Activated CD4-positive, alpha-beta T cell treated with anti-CD3 and anti-CD28 coated beads, Interleukin-2, amount 10 ng/mL, durations not matched to agents 7 days and 5 days (primary cell): ENCODE measurements at regions not wholly inside any gene's neighbourhood (a gene's known extent, or its start where the extent isn't known, plus 50 kb on each side); places are given as distances from the start of the nearest gene placed in this dataset.

Experiments
- CTCF ChIA-PET: fragments of 350-600 bp; sonication (Branson Sonifier 250); formaldehyde crosslinking; loops from one replicate; lab custom pipeline; 2021; ENCODE audit warnings: antibody characterized with exemption; lab: Charles Lee
- POLR2A ChIA-PET: fragments of 350-600 bp; sonication (Branson Sonifier 250); formaldehyde crosslinking; loops from one replicate; lab custom pipeline; 2021; ENCODE audit warnings: antibody characterized with exemption; lab: Charles Lee
- DNase-seq: peaks from one replicate; pipeline ENCODE4 v3.0.0-alpha.2; 2020
- H3K27ac Mint-ChIP-seq: one replicate; pipeline ENCODE4 v1.8.0; 2021; ENCODE audit warnings: mild to moderate bottlenecking, moderate library complexity, mixed read lengths
- H3K27me3 Mint-ChIP-seq: one replicate; pipeline ENCODE4 v1.8.0; 2021; ENCODE audit warnings: mixed read lengths
- H3K36me3 Mint-ChIP-seq: one replicate; pipeline ENCODE4 v1.8.0; 2021; ENCODE audit warnings: low read depth, mixed read lengths
- H3K4me1 Mint-ChIP-seq: one replicate; pipeline ENCODE4 v1.8.0; 2021; ENCODE audit warnings: mixed read lengths
- H3K4me3 Mint-ChIP-seq: one replicate; pipeline ENCODE4 v1.8.0; 2021; ENCODE audit warnings: mild to moderate bottlenecking, moderate library complexity, mixed read lengths
- H3K9me3 Mint-ChIP-seq: one replicate; pipeline ENCODE4 v1.8.0; 2021; ENCODE audit warnings: mixed read lengths

DNA sequence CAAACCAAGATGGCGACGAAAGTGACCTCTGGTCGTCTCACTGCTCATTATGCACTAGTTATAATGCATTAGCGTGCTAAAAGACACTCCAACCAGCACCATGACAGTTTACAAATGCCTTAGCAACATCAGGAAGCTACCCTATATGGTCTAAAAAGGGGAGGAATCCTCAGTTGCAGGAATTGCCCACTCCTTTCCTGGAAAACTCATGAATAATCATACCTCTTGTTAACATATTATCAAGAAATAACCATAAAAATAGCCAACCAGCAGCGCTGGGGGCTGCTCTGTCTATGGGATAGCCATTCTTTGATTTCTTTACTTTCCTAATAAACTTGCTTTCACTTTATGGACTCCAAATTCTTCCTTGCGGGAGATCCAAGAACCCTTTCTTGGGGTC lies 595.7 kb upstream of the KLF4 start:
- ChIA-PET POLR2A (no interaction called here), CTCF (no interaction called here)
- H3K4me3 Mint-ChIP-seq, result no peak overlapping the region
- DNase-seq, result no peak
- peaks cover 11% of the 10 kb centered on the region for H3K9me3 Mint-ChIP-seq
- no peaks in the 10 kb centered on the region for H3K4me1 Mint-ChIP-seq
- H3K36me3 Mint-ChIP-seq, result no peaks in the 10 kb centered on the region
- H3K27me3 Mint-ChIP-seq, result no peaks in the 10 kb centered on the region
- H3K27ac Mint-ChIP-seq, result no peak overlapping the region

DNA sequence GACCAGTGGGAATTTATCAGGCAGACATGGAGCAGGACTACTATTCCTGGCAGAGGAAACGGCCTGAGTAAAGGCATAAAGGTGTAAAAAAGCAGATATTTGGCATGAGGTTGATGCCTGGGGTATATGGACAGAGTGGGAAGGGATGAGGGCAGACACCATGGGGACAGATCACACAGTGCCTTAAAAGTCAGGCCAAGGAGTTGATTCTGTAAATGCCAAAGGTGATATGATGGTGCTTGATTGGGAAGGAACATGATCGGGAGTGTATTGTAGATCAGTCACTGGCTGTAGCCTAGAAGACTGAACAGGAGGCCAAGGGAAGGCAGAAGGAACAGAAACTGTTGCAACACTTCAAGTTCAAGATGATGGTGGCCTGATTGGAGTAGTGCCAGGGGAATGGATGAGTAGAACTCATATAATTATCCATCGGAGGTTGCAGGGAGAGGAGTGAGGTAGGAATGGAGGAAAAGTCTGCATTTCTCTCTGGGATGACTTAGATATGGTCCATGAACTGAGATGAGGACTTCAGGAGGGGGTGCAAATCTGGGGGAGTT lies 594.3 kb upstream of the KLF4 start:
- H3K4me1 Mint-ChIP-seq, result no peaks in the 10 kb centered on the region
- no peak for DNase-seq
- no peaks in the 10 kb centered on the region for H3K36me3 Mint-ChIP-seq
- no peaks in the 10 kb centered on the region for H3K27me3 Mint-ChIP-seq
- no peak overlapping the region for H3K27ac Mint-ChIP-seq
- ChIA-PET CTCF (no interaction called here), POLR2A (no interaction called here)
- H3K4me3 Mint-ChIP-seq, result no peak overlapping the region
- H3K9me3 Mint-ChIP-seq, result peaks cover 12% of the 10 kb centered on the region

DNA sequence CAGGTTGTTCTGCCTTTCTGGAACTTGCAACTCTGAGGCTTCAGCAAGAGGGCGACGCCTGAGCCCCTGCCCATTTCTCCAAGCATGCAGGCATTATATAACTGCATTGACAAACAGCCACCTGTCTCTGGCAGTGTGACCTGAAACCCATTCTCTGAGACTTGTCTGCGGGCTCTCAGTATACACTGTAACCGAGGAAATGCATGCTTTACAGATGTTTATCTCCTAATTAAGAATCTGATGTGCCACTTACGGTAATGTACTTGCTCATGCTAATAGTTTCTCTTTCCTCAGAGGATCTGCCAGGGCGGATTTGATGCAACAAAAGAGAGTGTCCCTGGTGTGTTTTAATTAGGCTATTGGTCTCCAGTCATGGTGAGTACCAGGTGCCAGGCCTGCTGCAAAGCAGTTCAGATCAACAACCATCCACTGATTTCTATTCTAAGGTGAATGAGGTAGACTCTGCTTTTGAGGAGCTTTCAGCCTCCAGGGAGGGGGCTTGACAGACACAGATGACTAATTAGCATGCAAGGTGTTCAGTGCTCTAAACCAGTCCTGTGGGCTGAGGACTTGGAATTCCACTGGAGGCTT lies 593.7 kb upstream of the KLF4 start:
- no peak overlapping the region for H3K27ac Mint-ChIP-seq
- H3K4me1 Mint-ChIP-seq, result no peaks in the 10 kb centered on the region
- ChIA-PET POLR2A (no interaction called here), CTCF (no interaction called here)
- no peaks in the 10 kb centered on the region for H3K27me3 Mint-ChIP-seq
- DNase-seq, result no peak
- H3K9me3 Mint-ChIP-seq, result peaks cover 12% of the 10 kb centered on the region
- H3K36me3 Mint-ChIP-seq, result no peaks in the 10 kb centered on the region
- no peak overlapping the region for H3K4me3 Mint-ChIP-seq

DNA sequence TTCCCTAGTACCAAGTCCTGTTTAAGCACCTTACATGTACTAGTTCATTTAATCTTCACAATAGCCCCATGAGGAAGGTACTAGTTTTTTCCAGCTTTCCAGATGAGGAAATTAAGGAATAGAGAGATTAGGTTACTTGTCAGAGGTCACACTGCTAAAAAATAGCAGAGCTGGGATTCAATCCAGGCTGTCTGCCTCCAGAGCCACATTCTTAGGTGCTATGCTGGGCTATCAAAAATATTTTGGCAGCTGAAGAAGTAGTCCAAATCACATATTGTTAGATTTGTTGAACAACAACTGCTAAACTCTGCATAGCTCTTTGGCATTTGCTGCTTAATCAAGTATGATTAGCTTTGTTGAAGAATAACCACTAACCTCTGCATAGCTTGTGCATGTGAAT lies 591.5 kb upstream of the KLF4 start:
- Mint-ChIP-seq H3K27ac (no peak overlapping the region), H3K9me3 (peaks cover 15% of the 10 kb centered on the region), H3K36me3 (no peaks in the 10 kb centered on the region), H3K4me3 (no peak overlapping the region), H3K27me3 (no peaks in the 10 kb centered on the region), H3K4me1 (no peaks in the 10 kb centered on the region)
- ChIA-PET POLR2A (no interaction called here), CTCF (no interaction called here)
- no peak for DNase-seq

DNA sequence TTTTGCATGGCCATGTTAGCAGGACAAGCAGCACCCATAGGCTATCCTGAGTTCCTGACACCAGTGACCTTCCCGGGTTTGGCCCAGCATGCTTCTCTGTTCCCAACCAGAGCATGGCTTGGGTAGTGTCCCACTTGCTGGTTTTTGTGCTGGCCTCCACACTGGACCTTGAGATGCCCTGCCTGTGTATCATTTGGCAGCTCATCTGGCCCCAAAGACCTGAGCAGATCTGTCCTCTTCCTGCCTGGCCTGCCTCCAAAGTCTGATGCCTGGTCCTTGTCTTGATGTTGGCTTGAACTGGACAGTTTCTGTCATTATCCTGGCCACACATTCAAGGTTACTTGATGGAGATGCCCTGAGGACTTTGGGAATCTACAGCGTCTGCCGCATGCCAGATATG lies 590.7 kb upstream of the KLF4 start:
- Mint-ChIP-seq H3K36me3 (no peaks in the 10 kb centered on the region), H3K4me1 (no peaks in the 10 kb centered on the region), H3K27me3 (no peaks in the 10 kb centered on the region), H3K9me3 (peaks cover 13% of the 10 kb centered on the region), H3K27ac (no peak overlapping the region), H3K4me3 (no peak overlapping the region)
- CTCF ChIA-PET, result interaction anchor here (0.8 kb wide), 1 partner anchor 558 kb away, joined by 3 read pairs; no protein-coding TSS in a partner anchor
- no peak for DNase-seq
- POLR2A ChIA-PET, result no interaction called here

DNA sequence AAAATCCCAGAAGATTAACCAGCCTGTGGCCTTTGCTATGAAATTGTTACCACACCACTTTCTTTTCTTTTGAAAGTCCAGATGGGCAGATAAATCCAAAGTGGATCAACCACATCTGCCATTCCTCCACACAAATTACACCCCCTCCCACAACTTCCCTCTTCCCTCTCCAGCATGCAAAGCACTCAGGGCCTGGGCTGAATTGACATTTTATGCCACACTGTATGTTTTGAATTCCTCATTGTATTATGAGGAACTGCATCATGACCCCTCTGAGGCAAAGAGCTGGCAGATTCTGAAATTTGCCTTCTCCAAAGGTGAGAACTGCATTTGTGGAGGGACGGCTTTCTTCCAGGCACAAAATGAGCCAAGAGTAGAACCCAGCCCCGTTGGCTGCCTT lies 589.2 kb upstream of the KLF4 start:
- Mint-ChIP-seq H3K4me3 (no peak overlapping the region), H3K27ac (no peak overlapping the region), H3K4me1 (no peaks in the 10 kb centered on the region), H3K36me3 (no peaks in the 10 kb centered on the region), H3K27me3 (no peaks in the 10 kb centered on the region), H3K9me3 (peaks cover 12% of the 10 kb centered on the region)
- CTCF ChIA-PET, result no interaction called here
- POLR2A ChIA-PET, result no interaction called here
- DNase-seq, result no peak

DNA sequence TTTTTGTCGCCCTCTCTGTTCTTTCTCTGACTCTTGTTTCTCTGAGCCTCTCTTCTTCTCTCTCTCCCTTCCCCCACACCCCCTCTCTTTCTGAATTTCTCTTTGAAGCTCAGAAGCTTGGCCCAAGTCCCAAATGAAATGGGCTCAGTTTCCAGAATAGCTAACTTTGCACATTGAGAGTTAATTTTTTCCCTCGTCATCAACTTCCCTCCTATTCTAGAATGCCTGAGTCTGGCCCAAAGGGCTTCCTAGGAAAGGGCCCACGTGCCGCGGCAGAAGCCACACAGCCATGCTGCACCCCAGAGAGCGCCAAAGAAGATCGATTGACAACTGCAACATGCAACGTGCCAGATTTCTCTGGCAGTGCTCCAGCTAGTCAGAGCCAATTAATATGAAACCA lies 588.8 kb upstream of the KLF4 start:
- H3K27ac Mint-ChIP-seq, result no peak overlapping the region
- ChIA-PET CTCF (no interaction called here), POLR2A (no interaction called here)
- no peak for DNase-seq
- no peaks in the 10 kb centered on the region for H3K4me1 Mint-ChIP-seq
- peaks cover 10% of the 10 kb centered on the region for H3K9me3 Mint-ChIP-seq
- no peaks in the 10 kb centered on the region for H3K27me3 Mint-ChIP-seq
- H3K4me3 Mint-ChIP-seq, result no peak overlapping the region
- H3K36me3 Mint-ChIP-seq, result no peaks in the 10 kb centered on the region

DNA sequence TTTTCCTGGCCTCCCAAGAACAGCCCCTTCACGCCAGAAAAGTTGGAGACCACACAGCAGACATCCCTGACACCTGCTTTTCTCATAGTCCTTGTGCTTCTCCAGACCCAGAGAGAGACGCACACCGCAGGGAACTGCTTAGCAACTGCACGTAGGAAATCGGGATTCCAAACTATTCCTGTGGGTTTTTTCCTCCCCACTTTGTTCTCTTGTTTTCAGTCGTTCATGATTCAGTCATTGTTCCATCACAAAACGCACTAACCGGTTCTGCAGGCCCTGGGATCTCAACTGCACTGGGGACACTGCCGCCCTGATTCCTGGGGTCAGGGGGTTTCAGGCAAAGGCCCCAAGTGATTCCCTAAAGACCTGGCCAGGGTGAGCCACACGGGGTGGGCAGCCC lies 588.0 kb upstream of the KLF4 start:
- CTCF ChIA-PET, result no interaction called here
- H3K36me3 Mint-ChIP-seq, result no peaks in the 10 kb centered on the region

DNA sequence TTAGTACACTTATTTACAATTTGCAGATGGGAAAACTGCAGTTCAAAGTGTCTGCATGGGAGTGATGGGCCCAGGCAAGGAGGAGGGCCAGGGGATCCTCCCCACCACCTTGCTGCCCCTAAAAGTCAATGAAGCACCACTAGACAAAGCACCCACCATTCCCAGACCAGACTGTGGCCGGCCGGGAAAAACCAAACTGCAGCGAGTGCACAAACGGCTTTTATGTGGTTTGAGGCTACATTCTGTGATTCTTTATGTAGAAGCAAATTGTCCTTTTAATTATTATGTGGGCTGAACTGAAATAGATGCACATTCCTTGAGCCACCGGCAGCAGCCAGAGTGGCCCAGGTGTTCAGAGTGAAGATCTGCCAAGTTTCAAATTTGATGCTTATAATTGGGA lies 585.3 kb upstream of the KLF4 start:
- H3K27me3 Mint-ChIP-seq, result no peaks in the 10 kb centered on the region
- no peaks in the 10 kb centered on the region for H3K36me3 Mint-ChIP-seq
- POLR2A ChIA-PET, result no interaction called here
- peaks cover 9% of the 10 kb centered on the region for H3K9me3 Mint-ChIP-seq
- no peaks in the 10 kb centered on the region for H3K4me1 Mint-ChIP-seq
- no peak overlapping the region for H3K27ac Mint-ChIP-seq
- DNase-seq, result no peak
- CTCF ChIA-PET, result no interaction called here
- H3K4me3 Mint-ChIP-seq, result no peak overlapping the region

More for the DNA sequence above, 588.0 kb upstream of the KLF4 start:
- Mint-ChIP-seq H3K9me3 (peaks cover 8% of the 10 kb centered on the region), H3K27me3 (no peaks in the 10 kb centered on the region), H3K4me1 (no peaks in the 10 kb centered on the region), H3K27ac (no peak overlapping the region), H3K4me3 (no peak overlapping the region)
- no peak for DNase-seq
- POLR2A ChIA-PET, result no interaction called here

DNA sequence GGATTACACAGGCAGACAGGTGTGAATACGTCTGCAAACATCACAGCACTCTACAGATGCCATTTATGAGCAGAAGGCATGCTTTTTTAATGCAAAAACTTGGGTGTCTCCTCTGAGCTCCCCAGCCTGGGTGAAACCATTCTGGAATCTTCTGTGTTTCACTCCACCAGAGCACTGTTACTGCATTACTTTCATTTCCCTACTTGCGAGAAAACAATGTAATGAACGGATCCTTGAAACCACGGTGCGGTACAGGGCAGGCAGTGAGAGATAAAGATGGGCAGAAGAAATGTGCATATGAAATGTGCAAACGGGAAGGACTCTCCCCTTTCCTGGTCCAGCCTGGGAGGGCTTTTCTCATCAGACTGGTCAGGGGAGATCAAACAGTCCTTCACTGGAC lies 584.3 kb upstream of the KLF4 start:
- CTCF ChIA-PET, result no interaction called here
- no peaks in the 10 kb centered on the region for H3K36me3 Mint-ChIP-seq

DNA sequence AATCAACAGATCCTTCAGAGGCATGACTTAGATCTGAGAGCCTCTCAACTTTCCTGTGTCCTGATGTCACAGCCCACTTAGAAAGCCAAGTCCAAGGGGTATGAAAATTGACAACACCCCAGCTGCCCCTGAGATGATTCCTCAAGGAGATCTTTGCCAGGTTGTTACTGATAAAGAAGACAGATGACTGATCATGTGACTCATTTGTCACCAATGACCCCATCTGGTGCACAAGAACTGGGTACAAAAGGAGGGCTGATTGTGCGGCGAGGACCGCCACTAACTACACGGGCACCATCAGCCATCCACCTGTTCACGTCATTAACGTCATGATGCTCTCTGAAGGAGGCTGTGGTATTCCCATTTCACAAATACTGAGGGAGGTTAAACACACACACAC lies 583.2 kb upstream of the KLF4 start:
- Mint-ChIP-seq H3K4me1 (no peaks in the 10 kb centered on the region), H3K9me3 (peaks cover 2% of the 10 kb centered on the region), H3K27ac (no peak overlapping the region), H3K4me3 (no peak overlapping the region), H3K36me3 (no peaks in the 10 kb centered on the region), H3K27me3 (no peaks in the 10 kb centered on the region)
- no peak for DNase-seq
- CTCF ChIA-PET, result no interaction called here
- POLR2A ChIA-PET, result no interaction called here

More for the DNA sequence above, 584.3 kb upstream of the KLF4 start:
- Mint-ChIP-seq H3K27ac (no peak overlapping the region), H3K27me3 (no peaks in the 10 kb centered on the region), H3K4me1 (no peaks in the 10 kb centered on the region), H3K4me3 (no peak overlapping the region), H3K9me3 (peaks cover 4% of the 10 kb centered on the region)
- POLR2A ChIA-PET, result no interaction called here
- no peak for DNase-seq

DNA sequence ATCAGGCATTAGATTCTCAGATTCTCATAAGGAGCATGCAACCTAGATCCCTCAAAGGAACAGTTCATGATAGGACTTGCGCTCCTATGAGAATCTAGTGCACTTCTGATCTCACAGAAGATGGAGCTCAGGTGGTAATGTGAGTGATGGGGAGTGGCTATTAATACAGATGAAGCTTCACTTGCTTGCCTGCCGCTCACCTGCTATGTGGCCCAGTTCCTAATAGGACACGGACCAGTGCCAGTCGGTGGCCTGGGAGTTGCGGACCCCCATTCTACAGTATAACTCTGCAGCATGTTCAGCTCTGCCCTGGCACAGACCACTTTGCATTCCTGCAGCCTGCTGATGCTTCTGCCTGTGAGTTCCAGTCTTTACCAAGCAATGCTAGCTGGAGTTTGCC lies 581.3 kb upstream of the KLF4 start:
- Mint-ChIP-seq H3K4me1 (no peaks in the 10 kb centered on the region), H3K27me3 (no peaks in the 10 kb centered on the region), H3K9me3 (peaks cover 4% of the 10 kb centered on the region), H3K4me3 (no peak overlapping the region), H3K27ac (no peak overlapping the region), H3K36me3 (no peaks in the 10 kb centered on the region)
- DNase-seq, result no peak
- POLR2A ChIA-PET, result no interaction called here
- CTCF ChIA-PET, result no interaction called here

DNA sequence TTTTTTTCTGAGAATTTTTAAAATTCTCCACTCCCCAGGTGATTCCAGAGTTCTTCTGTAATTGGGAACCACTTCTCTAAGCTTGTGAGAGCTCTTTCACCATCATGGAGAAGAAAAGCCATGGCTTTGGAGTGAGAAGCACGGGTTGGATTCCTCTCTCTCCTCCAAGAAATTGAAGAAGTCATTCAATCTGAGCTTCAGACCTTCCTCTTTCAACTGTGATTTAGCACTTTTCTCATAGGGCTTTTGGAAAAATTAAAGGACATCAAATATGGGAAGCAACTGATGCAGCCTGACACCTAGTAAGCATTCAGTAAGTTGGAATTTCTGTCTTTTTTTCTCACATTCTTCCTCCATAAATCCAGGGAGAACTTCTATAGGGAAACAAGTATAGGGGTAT lies 580.4 kb upstream of the KLF4 start:
- Mint-ChIP-seq H3K9me3 (peaks cover 5% of the 10 kb centered on the region), H3K27ac (no peak overlapping the region), H3K4me3 (no peak overlapping the region), H3K27me3 (no peaks in the 10 kb centered on the region), H3K36me3 (no peaks in the 10 kb centered on the region), H3K4me1 (no peaks in the 10 kb centered on the region)
- ChIA-PET CTCF (no interaction called here), POLR2A (no interaction called here)
- DNase-seq, result no peak

DNA sequence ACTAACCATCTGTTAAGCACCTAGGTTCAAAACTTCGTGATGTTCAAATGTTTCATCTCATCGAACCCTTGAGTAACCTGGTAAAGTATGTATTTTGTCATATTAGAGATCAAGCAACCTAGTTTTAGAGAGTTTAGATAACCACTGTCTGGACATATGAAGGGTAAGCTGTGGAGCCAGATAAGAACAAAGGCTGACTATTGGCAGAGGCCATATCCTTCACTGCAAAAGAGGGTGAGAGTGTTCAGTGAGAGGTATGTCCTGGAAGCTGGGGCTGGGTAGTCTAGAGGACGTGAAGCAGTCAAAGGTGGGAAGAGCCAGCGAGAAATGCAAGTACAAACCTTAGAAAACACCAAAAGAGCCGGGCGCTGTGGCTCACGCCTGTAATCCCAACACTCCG lies 573.1 kb upstream of the KLF4 start:
- CTCF ChIA-PET, result no interaction called here
- Mint-ChIP-seq H3K27me3 (no peaks in the 10 kb centered on the region), H3K36me3 (no peaks in the 10 kb centered on the region), H3K4me3 (no peak overlapping the region), H3K4me1 (no peaks in the 10 kb centered on the region), H3K9me3 (peaks cover 8% of the 10 kb centered on the region), H3K27ac (no peak overlapping the region)
- DNase-seq, result no peak
- POLR2A ChIA-PET, result no interaction called here
